Adrenal gland (tissue), 9 donors: ENCODE measurements at regions not wholly inside any gene's neighbourhood (a gene's known extent, or its start where the extent isn't known, plus 50 kb on each side); places are given as distances from the start of the nearest gene placed in this dataset.

Experiments used
- DNase-seq, 7 donors: peaks; one replicate each; pipeline ENCODE4 v3.0.0-alpha.2; 2019 to 2020
- H3K27ac ChIP-seq, 5 donors: fragments of 200-600 bp; sonication (generic) in 4 of 5; 1 replicate in 3 of 5; 2 replicates in 2 of 5; pipeline versions ENCODE4 v1.5.1 to v1.8.0; 2016 to 2020; ENCODE audit warnings: mild to moderate bottlenecking in 1 of 5
- H3K27me3 ChIP-seq: fragments of 200-600 bp; 2 replicates; pipeline ENCODE4 v1.8.0; 2021
- H3K36me3 ChIP-seq, 2 donors: fragments of 200-600 bp; replicated peaks in 1 of 2; 1 replicate in 1 of 2; 2 replicates in 1 of 2; pipeline versions ENCODE4 v1.5.1 to v1.8.0; 2018 to 2022
- H3K4me1 ChIP-seq, 2 donors: fragments of 200-600 bp; replicated peaks in 1 of 2; 1 replicate in 1 of 2; 2 replicates in 1 of 2; pipeline versions ENCODE4 v1.5.1 to v1.8.0; 2018 to 2021
- H3K4me3 ChIP-seq, 4 donors: fragments of 200-600 bp; sonication (generic) in 3 of 4; one replicate each; pipeline ENCODE4 v1.5.1; 2016 to 2018
- H3K9me3 ChIP-seq, 3 donors: fragments of 200-600 bp; sonication (generic) in 1 of 3; replicated peaks in 1 of 3; 1 replicate in 2 of 3; 2 replicates in 1 of 3; pipeline versions ENCODE4 v1.5.1 to v1.8.0; 2016 to 2021
- POLR2A ChIP-seq, 2 donors: fragments of 450-650 bp; IDR thresholded peaks; one replicate each; pipeline ENCODE4 v1.6.1; 2017; ENCODE audit warnings: antibody characterized with exemption in 2 of 2, mild to moderate bottlenecking in 2 of 2, moderate library complexity in 1 of 2
- WGBS, 4 donors: extraction: QIAGEN DNeasy Blood & Tissue Kit in 2 of 4; methylation state at CpG; one replicate each; pipeline versions ENCODE4 v1.1.5 to v1.1.7; 2013 to 2017; 5-methylcytosine and 5-hydroxymethylcytosine counted together
- intact Hi-C, 2 donors: fragments of 100-400 bp; cut with DNase I; formaldehyde crosslinking; loops; one replicate each; pipeline versions ENCODE4 v1.14.1 to v1.15.0; 2022 to 2023
- TF ChIP-seq, protein P1 (sequence below), 6 experiments: fragments of 450-650 bp in 4 of 6; fragments of 200-600 bp in 2 of 6; sonication (generic) in 1 of 6; IDR thresholded peaks; 1 replicate in 5 of 6; 2 replicates in 1 of 6; pipeline versions ENCODE4 v1.5.1 to v1.8.0; 2016 to 2021; ENCODE audit warnings: antibody characterized with exemption in 6 of 6, mild to moderate bottlenecking in 2 of 6, moderate library complexity in 1 of 6
- donor health status: healthy with polysubstance abuse.
- donor health status: Bipolar disorder and iron deficiency.
- donor health status: DM: yes; HTN: yes; CAD: no.
- donor health status: DM: no; HTN: no; CAD: no.
- donor health status: DM: no; HTN: no; CAD: no.

DNA sequence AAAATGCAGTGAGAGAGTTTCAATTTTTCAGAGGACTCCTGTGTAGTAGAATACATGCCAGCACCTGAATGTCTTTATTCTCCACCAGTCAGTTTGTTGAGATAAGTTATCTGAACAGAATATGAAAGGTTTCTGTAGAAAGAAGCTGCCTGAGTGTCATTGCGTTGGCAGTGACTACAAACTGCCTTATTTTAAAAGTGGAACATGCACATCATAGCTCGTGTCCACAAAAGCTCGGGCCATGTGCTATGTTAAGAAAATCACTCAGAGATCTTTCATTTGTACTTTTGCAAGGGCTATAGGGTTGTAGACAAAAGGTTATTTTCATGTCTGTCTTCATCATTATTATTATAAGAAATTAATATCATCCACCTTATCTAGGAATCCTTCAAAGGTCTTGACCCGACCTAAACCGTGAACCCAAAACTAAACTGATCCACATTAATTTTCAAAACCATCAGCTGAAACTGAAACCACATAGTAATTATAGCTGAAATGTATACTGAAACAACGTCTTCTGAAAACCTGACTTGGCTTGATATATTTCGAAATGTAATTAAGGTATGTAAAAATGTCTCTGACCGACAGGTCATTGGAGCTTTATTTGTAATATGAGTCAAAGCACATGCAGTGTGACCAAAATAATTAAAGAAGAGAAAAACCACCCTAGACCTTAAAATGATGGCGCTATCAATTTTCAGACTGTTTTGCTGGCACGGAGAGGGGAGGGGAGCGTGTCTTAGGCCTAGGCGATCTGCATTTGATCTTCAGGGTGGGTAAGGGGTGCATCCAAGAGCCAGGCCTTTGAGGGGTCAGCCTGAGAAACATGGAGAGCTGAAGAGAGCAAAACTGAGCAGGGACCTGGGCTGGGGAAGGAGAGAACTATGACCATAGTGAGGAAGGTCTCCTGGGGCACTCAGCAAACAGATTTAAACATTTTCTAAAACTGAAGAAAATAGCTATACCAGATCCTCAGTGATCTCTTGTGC, 232.1 kb downstream of the SOX11 start:
- no peaks in the 10 kb centered on the region for H3K9me3 ChIP-seq
- no peak for DNase-seq
- no peaks in the 10 kb centered on the region for H3K36me3 ChIP-seq
- no peaks in the 10 kb centered on the region for H3K4me1 ChIP-seq
- WGBS, 4 donors = 80 to 85% (median 82%) methylated on average over 12 of the region's 12 CpGs
- intact Hi-C loops = no loop called here
- no peak overlapping the region for H3K4me3 ChIP-seq
- H3K27me3 ChIP-seq = no peaks in the 10 kb centered on the region
- TF ChIP-seq POLR2A (IDR thresholded peaks at IDR 0.05) = no peak
- TF ChIP-seq, protein P1, sequence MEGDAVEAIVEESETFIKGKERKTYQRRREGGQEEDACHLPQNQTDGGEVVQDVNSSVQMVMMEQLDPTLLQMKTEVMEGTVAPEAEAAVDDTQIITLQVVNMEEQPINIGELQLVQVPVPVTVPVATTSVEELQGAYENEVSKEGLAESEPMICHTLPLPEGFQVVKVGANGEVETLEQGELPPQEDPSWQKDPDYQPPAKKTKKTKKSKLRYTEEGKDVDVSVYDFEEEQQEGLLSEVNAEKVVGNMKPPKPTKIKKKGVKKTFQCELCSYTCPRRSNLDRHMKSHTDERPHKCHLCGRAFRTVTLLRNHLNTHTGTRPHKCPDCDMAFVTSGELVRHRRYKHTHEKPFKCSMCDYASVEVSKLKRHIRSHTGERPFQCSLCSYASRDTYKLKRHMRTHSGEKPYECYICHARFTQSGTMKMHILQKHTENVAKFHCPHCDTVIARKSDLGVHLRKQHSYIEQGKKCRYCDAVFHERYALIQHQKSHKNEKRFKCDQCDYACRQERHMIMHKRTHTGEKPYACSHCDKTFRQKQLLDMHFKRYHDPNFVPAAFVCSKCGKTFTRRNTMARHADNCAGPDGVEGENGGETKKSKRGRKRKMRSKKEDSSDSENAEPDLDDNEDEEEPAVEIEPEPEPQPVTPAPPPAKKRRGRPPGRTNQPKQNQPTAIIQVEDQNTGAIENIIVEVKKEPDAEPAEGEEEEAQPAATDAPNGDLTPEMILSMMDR (IDR thresholded peaks at IDR 0.05) = no peak
- H3K27ac ChIP-seq = no peak overlapping the region

DNA sequence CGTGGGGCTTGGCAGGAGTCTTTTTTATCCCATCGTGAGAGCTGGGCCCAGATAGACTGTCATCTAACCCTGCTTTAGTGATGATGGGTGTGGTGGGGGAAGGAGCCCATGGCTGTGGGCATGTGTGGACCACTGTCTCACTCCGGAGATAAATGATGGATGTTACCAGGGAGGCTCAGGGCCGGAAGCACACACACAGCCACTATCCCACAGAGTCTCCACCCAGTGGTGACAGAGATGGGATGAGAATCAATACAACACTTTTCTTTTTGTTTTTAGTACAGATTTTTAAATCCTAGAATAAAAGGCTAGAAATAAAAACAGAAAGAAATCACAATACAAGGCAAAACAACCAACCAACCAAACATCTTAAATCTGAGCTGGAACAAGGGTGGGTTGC, 233.4 kb downstream of the SOX11 start:
- no peak overlapping the region for H3K27ac ChIP-seq
- intact Hi-C loops = no loop called here
- H3K4me1 ChIP-seq = no peaks in the 10 kb centered on the region
- no peak overlapping the region for H3K4me3 ChIP-seq
- H3K9me3 ChIP-seq = no peaks in the 10 kb centered on the region
- H3K36me3 ChIP-seq = no peaks in the 10 kb centered on the region
- 67 to 83% (median 77%) methylated on average over 4 of the region's 4 CpGs for WGBS, 4 donors
- H3K27me3 ChIP-seq = no peaks in the 10 kb centered on the region
- no peak for DNase-seq
- TF ChIP-seq, protein P1 (IDR thresholded peaks at IDR 0.05) = no peak
- no peak for TF ChIP-seq POLR2A (IDR thresholded peaks at IDR 0.05)

DNA sequence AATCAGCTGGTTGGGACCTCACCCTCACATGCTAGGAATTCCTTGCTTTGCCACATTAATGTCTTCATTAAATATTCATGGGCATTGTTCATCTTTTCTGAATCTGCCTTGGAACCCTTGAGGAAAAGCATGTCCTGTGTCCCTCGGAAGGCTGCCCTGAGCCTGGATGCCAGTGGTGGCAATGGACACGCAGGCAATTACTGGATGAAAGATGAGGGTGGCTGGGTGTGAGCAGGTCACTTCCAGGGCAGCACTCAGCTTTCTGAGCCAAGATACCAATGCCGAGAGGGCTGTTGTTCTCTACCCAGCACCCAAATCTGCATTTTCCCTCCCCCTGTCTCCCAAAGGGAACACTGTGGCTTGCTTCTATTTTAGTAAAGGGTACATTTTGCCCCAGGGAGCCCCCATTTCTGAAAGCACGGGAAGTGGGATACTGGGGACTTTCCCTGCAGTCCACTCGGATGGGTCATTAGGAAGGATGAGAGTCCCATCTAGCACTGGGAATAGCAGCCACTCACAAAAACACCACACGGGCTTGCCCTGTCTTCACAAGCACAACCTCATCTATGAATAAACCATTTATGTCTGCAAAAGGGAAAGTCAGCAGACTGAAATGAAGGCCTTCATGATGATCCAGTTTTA, 234.8 kb downstream of the SOX11 start:
- H3K27ac ChIP-seq = no peak overlapping the region
- H3K27me3 ChIP-seq = no peaks in the 10 kb centered on the region
- intact Hi-C loops = no loop called here
- no peak overlapping the region for H3K4me3 ChIP-seq
- H3K36me3 ChIP-seq = no peaks in the 10 kb centered on the region
- 38 to 56% (median 48%) methylated on average over 6 of the region's 6 CpGs for WGBS, 4 donors
- H3K4me1 ChIP-seq = no peaks in the 10 kb centered on the region
- TF ChIP-seq POLR2A (IDR thresholded peaks at IDR 0.05) = no peak
- TF ChIP-seq, protein P1 (IDR thresholded peaks at IDR 0.05) = no peak
- no peaks in the 10 kb centered on the region for H3K9me3 ChIP-seq
- DNase-seq = no peak

DNA sequence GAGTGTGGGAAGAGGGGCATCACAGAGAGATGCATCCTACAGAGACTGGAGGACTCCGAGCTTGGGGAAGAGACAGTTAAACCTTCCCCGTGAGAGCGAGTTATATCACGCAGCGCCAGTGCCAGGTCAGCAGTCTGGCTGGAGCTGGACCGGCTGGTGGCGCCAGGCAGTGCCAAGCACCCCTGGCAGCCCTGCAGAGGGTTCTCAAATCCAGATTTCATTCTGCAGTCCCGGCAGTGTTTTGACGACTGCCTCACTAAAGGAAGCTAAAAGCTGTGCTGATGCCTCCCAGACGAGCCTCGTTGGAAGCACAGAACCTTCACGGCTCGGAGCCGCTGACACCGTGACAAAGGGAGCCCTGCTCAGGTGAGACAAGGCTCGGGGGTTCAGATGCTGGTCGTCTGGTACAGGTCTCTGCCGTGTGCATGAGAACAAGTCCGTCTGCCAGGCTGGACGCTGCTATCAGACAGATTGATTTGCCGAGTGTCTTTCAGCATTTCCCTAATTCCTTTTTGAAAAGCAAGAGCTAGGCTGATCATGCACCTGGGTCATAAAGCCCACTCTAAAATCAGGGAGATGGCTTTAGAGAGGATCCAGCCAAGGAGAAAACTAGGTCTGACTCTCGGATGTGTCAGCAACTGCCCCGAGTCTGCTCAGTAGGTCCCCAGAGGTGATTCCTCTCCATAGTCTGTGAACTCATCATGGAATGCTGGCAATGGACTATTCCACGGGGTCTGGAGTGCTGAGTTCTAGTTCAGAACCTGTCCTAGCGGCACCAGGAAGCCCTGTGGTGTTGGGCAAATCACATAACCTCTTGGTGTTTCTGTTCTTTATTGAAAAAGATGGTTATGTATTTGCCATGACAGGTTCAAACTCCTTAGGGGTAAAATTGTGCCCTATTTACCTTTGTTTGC, 240.6 kb downstream of the SOX11 start:
- no peak overlapping the region for H3K4me3 ChIP-seq
- no peaks in the 10 kb centered on the region for H3K36me3 ChIP-seq
- H3K9me3 ChIP-seq = no peaks in the 10 kb centered on the region
- 57 to 68% (median 64%) methylated on average over 14 to 25 of the region's 25 CpGs for WGBS, 4 donors
- no peak for TF ChIP-seq POLR2A (IDR thresholded peaks at IDR 0.05)
- TF ChIP-seq, protein P1 (IDR thresholded peaks at IDR 0.05) = no peak
- no peak for DNase-seq
- no peak overlapping the region for H3K27ac ChIP-seq
- intact Hi-C loops = no loop called here
- H3K27me3 ChIP-seq = no peaks in the 10 kb centered on the region
- H3K4me1 ChIP-seq = no peaks in the 10 kb centered on the region
